Caco-2 (cell line): ENCODE measurements at regions not wholly inside any gene's neighbourhood (a gene's known extent, or its start where the extent isn't known, plus 50 kb on each side); places are given as distances from the start of the nearest gene placed in this dataset.

Experiments
- BruUV-seq: library from RNA; stranded (reverse); fragments of 400-500 nt; replicated peaks from 2 replicates; lab custom pipeline; 2021; lab: Mats Ljungman, UMichigan
- CTCF ChIA-PET: fragments of 300-600 bp; sonication (Branson Sonifier 250); formaldehyde crosslinking; loops from one replicate; lab custom pipeline; 2022; ENCODE audit warnings: antibody characterized with exemption; lab: Charles Lee
- POLR2A ChIA-PET: fragments of 300-600 bp; sonication (Branson Sonifier 250); formaldehyde crosslinking; loops from one replicate; lab custom pipeline; 2022; ENCODE audit warnings: antibody characterized with exemption; lab: Charles Lee
- DNase-seq, 2 experiments: peaks; one replicate each; pipeline versions ENCODE4 v3.0.0 to v3.0.0-alpha.2; 2020 to 2022
- H3K27me3 ChIP-seq: replicated peaks from 2 replicates; pipeline ENCODE4 v1.6.0; 2011; ENCODE audit warnings: low read length; ENCODE audit not compliant: control insufficient read depth, insufficient read depth
- H3K36me3 ChIP-seq: 2 replicates; pipeline ENCODE4 v1.5.1; 2011; ENCODE audit warnings: low read length; ENCODE audit not compliant: control insufficient read depth, insufficient read depth
- H3K4me1 ChIP-seq: fragments of 250-450 bp; sonication (Bioruptor Pico); 2 replicates; pipeline ENCODE4 v1.5.1; 2020; ENCODE audit warnings: mild to moderate bottlenecking
- H3K4me3 ChIP-seq: 2 replicates; pipeline ENCODE4 v1.5.1; 2011; ENCODE audit warnings: low read depth, mild to moderate bottlenecking, control low read depth, low read length
- H3K9me3 ChIP-seq: fragments of 250-450 bp; sonication (Bioruptor Pico); 2 replicates; pipeline ENCODE4 v1.5.1; 2020; ENCODE audit warnings: mild to moderate bottlenecking, moderate library complexity
- H3K27ac Mint-ChIP-seq: one replicate; pipeline ENCODE4 v1.8.0; 2022; ENCODE audit warnings: mixed read lengths; ENCODE audit not compliant: unreplicated experiment
- H3K27me3 Mint-ChIP-seq: one replicate; pipeline ENCODE4 v1.8.0; 2022; ENCODE audit warnings: mixed read lengths; ENCODE audit not compliant: insufficient read depth, unreplicated experiment
- H3K36me3 Mint-ChIP-seq: one replicate; pipeline ENCODE4 v1.8.0; 2022; ENCODE audit warnings: mild to moderate bottlenecking, mixed read lengths; ENCODE audit not compliant: insufficient read depth, unreplicated experiment
- H3K4me1 Mint-ChIP-seq: one replicate; pipeline ENCODE4 v1.8.0; 2022; ENCODE audit warnings: low read depth, mixed read lengths; ENCODE audit not compliant: unreplicated experiment
- H3K4me3 Mint-ChIP-seq: one replicate; pipeline ENCODE4 v1.8.0; 2022; ENCODE audit warnings: mild to moderate bottlenecking, moderate library complexity, mixed read lengths; ENCODE audit not compliant: unreplicated experiment
- H3K9me3 Mint-ChIP-seq: one replicate; pipeline ENCODE4 v1.8.0; 2022; ENCODE audit warnings: mixed read lengths; ENCODE audit not compliant: unreplicated experiment
- CTCF ChIP-seq, 2 experiments: fragments of 200-600 bp in 1 of 2; IDR thresholded peaks; 1 replicate in 1 of 2; 2 replicates in 1 of 2; pipeline versions ENCODE4 v1.5.1 to v1.8.0; 2011 to 2022; ENCODE audit warnings: antibody characterized with exemption in 1 of 2, control low read depth in 1 of 2, inconsistent platforms in 1 of 2, low read depth in 1 of 2, low read length in 1 of 2, mild to moderate bottlenecking in 1 of 2, moderate library complexity in 1 of 2; ENCODE audit not compliant: insufficient read depth in 1 of 2, severe bottlenecking in 1 of 2, unreplicated experiment in 1 of 2
- intact Hi-C: fragments of 100-400 bp; cut with micrococcal nuclease; formaldehyde crosslinking; loops from one replicate; pipeline ENCODE4 v1.10.0; 2022; ENCODE audit not compliant: unreplicated experiment

GRCh38 chr9:85142496-85142911, 473.0 kb downstream of the NTRK2 start:
- BruUV-seq, result no TSS peak

GRCh38 chr9:85137696-85138095, 468.2 kb downstream of the NTRK2 start:
- BruUV-seq, result no TSS peak
- Mint-ChIP-seq H3K4me1 (no peaks in the 10 kb centered on the region), H3K36me3 (no peaks in the 10 kb centered on the region), H3K27me3 (no peaks in the 10 kb centered on the region), H3K27ac (no peak overlapping the region), H3K4me3 (no peak overlapping the region), H3K9me3 (no peaks in the 10 kb centered on the region)
- H3K4me1 ChIP-seq, result no peaks in the 10 kb centered on the region
- CTCF ChIA-PET, result no interaction called here
- no peaks in the 10 kb centered on the region for H3K27me3 ChIP-seq
- no peak overlapping the region for H3K4me3 ChIP-seq
- DNase-seq, result no peak
- no peaks in the 10 kb centered on the region for H3K9me3 ChIP-seq
- TF ChIP-seq CTCF (IDR thresholded peaks at IDR 0.05; ENCODE audit: insufficient read depth in 1 of 2, low read depth in 1 of 2, low read length in 1 of 2, severe bottlenecking in 1 of 2, unreplicated experiment in 1 of 2), result no peak
- H3K36me3 ChIP-seq, result no peaks in the 10 kb centered on the region
- POLR2A ChIA-PET, result no interaction called here
- intact Hi-C loops, result no loop called here

More at GRCh38 chr9:85142496-85142911, 473.0 kb downstream of the NTRK2 start:
- Histone ChIP-seq H3K36me3 (no peaks in the 10 kb centered on the region), H3K9me3 (no peaks in the 10 kb centered on the region), H3K4me3 (no peak overlapping the region), H3K27me3 (no peaks in the 10 kb centered on the region), H3K4me1 (no peaks in the 10 kb centered on the region)
- Mint-ChIP-seq H3K27me3 (no peaks in the 10 kb centered on the region), H3K36me3 (no peaks in the 10 kb centered on the region), H3K4me1 (no peaks in the 10 kb centered on the region), H3K9me3 (no peaks in the 10 kb centered on the region), H3K27ac (no peak overlapping the region), H3K4me3 (no peak overlapping the region)
- CTCF ChIA-PET, result interaction anchor here (0.7 to 0.9 kb wide), 2 partner anchors 102 to 209 kb away, joined by 3 read pairs; no protein-coding TSS in a partner anchor
- TF ChIP-seq CTCF (IDR thresholded peaks at IDR 0.05; ENCODE audit: insufficient read depth in 1 of 2, low read depth in 1 of 2, low read length in 1 of 2, severe bottlenecking in 1 of 2, unreplicated experiment in 1 of 2), result no peak
- POLR2A ChIA-PET, result no interaction called here
- intact Hi-C loops, result loop anchor here (5.0 to 10.0 kb wide), 3 partner anchors 128 to 448 kb away; no protein-coding TSS in a partner anchor
- DNase-seq, result no peak

GRCh38 chr9:85136987-85137386, 467.5 kb downstream of the NTRK2 start:
- DNase-seq, result no peak
- BruUV-seq, result no TSS peak
- Mint-ChIP-seq H3K4me3 (no peak overlapping the region), H3K9me3 (no peaks in the 10 kb centered on the region), H3K4me1 (no peaks in the 10 kb centered on the region), H3K27me3 (no peaks in the 10 kb centered on the region), H3K27ac (no peak overlapping the region), H3K36me3 (no peaks in the 10 kb centered on the region)
- TF ChIP-seq CTCF (IDR thresholded peaks at IDR 0.05; ENCODE audit: insufficient read depth in 1 of 2, low read depth in 1 of 2, low read length in 1 of 2, severe bottlenecking in 1 of 2, unreplicated experiment in 1 of 2), result no peak
- ChIA-PET POLR2A (no interaction called here), CTCF (no interaction called here)
- Histone ChIP-seq H3K4me1 (no peaks in the 10 kb centered on the region), H3K9me3 (no peaks in the 10 kb centered on the region), H3K4me3 (no peak overlapping the region), H3K36me3 (no peaks in the 10 kb centered on the region), H3K27me3 (no peaks in the 10 kb centered on the region)
- intact Hi-C loops, result no loop called here
